ENCODE measurements at regions not wholly inside any gene's neighbourhood (a gene's known extent, or its start where the extent isn't known, plus 50 kb on each side); places are given as distances from the start of the nearest gene placed in this dataset.
"Not testable (repeated sequence)": the region's sequence is repeated elsewhere in the genome, so short reads cannot be mapped to it uniquely, and the experiment has no call there.

- peaks cover 86% of the 10 kb centered on the region for H3K9me3 Mint-ChIP-seq
- H3K27ac Mint-ChIP-seq; H3K4me1 Mint-ChIP-seq (ENCODE audit: low read depth); intact Hi-C loops (cut with micrococcal nuclease); H3K4me3 Mint-ChIP-seq; H3K36me3 Mint-ChIP-seq (ENCODE audit: low read depth); H3K27me3 Mint-ChIP-seq: not testable (repeated sequence)
Measured at GRCh38 chr9:60525879-60526686, 388.1 kb upstream of the SPATA31A5 start.

GRCh38 chr9:60526694-60527231 lies 387.4 kb upstream of the SPATA31A5 start:
- H3K4me3 Mint-ChIP-seq; intact Hi-C loops (cut with micrococcal nuclease); H3K36me3 Mint-ChIP-seq (ENCODE audit: low read depth); H3K4me1 Mint-ChIP-seq (ENCODE audit: low read depth); H3K27me3 Mint-ChIP-seq; H3K27ac Mint-ChIP-seq: not testable (repeated sequence)
- peaks cover 79% of the 10 kb centered on the region for H3K9me3 Mint-ChIP-seq

GRCh38 chr9:60544518-60544917 lies 369.7 kb upstream of the SPATA31A5 start:
- peaks cover 45% of the 10 kb centered on the region for H3K9me3 Mint-ChIP-seq
- H3K36me3 Mint-ChIP-seq (ENCODE audit: low read depth); H3K4me1 Mint-ChIP-seq (ENCODE audit: low read depth); H3K27ac Mint-ChIP-seq; H3K27me3 Mint-ChIP-seq; H3K4me3 Mint-ChIP-seq; intact Hi-C loops (cut with micrococcal nuclease): not testable (repeated sequence)

GRCh38 chr9:60545346-60545877 lies 368.8 kb upstream of the SPATA31A5 start:
- Mint-ChIP-seq H3K9me3 (peaks cover 45% of the 10 kb centered on the region), H3K4me3 (no peak overlapping the region), H3K27me3 (no peaks in the 10 kb centered on the region), H3K27ac (no peak overlapping the region), H3K4me1 (ENCODE audit: low read depth) (no peaks in the 10 kb centered on the region), H3K36me3 (ENCODE audit: low read depth) (no peaks in the 10 kb centered on the region)
- intact Hi-C loops (cut with micrococcal nuclease), result no loop called here

- intact Hi-C loops (cut with micrococcal nuclease), result no loop called here
- H3K27ac Mint-ChIP-seq, result no peak overlapping the region
- peaks cover 45% of the 10 kb centered on the region for H3K9me3 Mint-ChIP-seq
- H3K27me3 Mint-ChIP-seq, result no peaks in the 10 kb centered on the region
- H3K4me1 Mint-ChIP-seq (ENCODE audit: low read depth), result no peaks in the 10 kb centered on the region
- no peak overlapping the region for H3K4me3 Mint-ChIP-seq
- no peaks in the 10 kb centered on the region for H3K36me3 Mint-ChIP-seq (ENCODE audit: low read depth)
Measured at GRCh38 chr9:60545878-60546385, 368.3 kb upstream of the SPATA31A5 start.

GRCh38 chr9:60546406-60546805 lies 367.8 kb upstream of the SPATA31A5 start:
- intact Hi-C loops (cut with micrococcal nuclease), result no loop called here
- H3K4me1 Mint-ChIP-seq (ENCODE audit: low read depth), result no peaks in the 10 kb centered on the region
- no peak overlapping the region for H3K4me3 Mint-ChIP-seq
- no peaks in the 10 kb centered on the region for H3K36me3 Mint-ChIP-seq (ENCODE audit: low read depth)
- H3K9me3 Mint-ChIP-seq, result peaks cover 45% of the 10 kb centered on the region
- H3K27ac Mint-ChIP-seq, result no peak overlapping the region
- no peaks in the 10 kb centered on the region for H3K27me3 Mint-ChIP-seq

GRCh38 chr9:60546990-60547389 lies 367.2 kb upstream of the SPATA31A5 start:
- H3K27ac Mint-ChIP-seq; H3K4me3 Mint-ChIP-seq; H3K36me3 Mint-ChIP-seq (ENCODE audit: low read depth); H3K27me3 Mint-ChIP-seq; intact Hi-C loops (cut with micrococcal nuclease); H3K4me1 Mint-ChIP-seq (ENCODE audit: low read depth): not testable (repeated sequence)
- H3K9me3 Mint-ChIP-seq, result peaks cover 45% of the 10 kb centered on the region
